NCI-H748 treated with DMSO at 0.1 percent for 48 hours (cell line): ENCODE measurements at regions not wholly inside any gene's neighbourhood (a gene's known extent, or its start where the extent isn't known, plus 50 kb on each side); places are given as distances from the start of the nearest gene placed in this dataset.

ENCODE experiments used
- DNase-seq: peaks from one replicate; lab custom pipeline; 2025; lab: John Stamatoyannopoulos, UW

DNA sequence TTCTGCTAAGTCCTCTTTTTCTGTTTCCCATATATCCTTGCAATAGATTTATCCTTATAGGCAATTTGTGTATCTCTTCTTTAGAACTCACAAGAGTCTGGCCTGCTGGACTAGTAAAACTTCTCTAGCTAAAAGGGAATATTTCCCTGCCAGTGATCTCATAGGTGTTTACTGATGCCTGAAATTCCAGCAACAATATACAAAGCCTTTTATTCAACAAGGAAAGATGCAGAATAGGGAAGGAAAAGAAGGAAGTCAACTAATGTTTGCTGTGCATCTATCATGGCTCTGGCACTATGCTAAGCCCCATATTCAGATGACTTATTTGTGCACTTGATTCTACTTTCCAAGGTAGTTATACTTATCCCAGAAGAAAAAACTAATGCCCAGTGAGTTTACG is 160.0 kb upstream of the DMRTA1 start:
- no peak for DNase-seq

DNA sequence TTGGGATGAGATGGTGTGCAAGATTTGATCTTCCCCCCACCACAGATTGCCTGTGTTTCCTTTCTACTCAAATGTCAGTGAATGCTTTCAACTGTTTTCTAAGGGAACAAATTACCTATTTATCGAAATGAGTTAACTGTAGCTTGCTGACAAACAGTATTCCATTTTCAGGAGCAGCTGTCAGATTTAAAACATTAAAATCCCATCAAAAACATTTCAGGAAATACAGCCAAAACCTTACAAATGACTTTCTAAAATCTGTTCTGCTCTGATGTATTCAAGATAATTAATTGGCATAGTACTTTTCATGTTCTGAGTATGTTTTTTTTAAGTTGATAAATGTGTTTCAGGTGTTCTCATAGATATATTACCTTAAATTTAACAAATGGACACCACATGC is 158.0 kb upstream of the DMRTA1 start:
- no peak for DNase-seq

DNA sequence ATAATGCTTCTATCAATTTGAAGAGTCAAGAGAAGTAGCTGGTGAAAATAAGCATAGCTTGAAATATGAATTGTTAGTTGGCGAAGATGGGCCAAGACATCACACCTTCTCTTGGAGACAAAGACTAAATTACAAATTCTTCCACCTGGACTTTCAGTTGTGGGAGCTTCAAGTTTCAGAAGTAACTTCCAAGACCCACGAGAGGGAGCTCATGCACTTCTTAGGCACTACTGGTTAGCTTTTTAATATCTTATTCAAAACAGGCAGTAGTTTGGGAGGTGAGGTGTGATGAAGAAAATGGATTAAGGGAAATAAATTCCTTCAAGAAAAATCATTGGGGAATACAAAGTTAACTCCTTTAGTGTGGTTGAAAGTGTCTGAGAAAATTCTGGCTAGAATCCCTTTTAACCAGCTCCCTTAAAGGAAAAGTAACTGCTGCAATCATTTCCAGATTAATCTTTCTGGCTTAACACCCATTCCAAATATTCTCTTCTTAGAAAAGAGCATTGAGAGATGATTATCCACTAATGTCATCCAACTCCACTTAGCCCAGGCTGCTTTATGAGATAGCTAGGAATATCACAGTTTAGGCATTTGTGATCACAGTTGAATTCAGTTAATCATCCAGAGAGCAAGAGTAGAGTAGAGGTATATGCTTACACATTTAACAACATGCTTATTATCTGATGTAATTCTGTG is 139.5 kb upstream of the DMRTA1 start:
- DNase-seq: peak; percentile 6

DNA sequence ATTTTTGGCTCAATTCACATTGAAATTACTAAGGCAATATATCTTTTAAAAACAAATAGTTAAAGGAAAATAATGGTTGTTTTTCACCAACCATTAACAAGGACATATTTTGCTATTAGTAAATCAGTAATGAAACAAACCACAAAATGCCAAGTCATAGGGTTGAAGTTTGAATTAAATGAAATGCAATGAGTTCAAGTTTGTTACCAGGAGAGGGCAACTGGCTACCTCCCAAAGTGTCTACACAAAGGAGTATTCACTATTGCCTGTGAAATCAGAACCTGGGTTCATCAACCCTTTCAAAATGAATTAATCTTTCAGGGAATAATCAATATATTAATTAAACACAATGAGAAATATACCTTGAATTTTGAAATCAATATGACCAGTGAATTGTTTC is 138.4 kb upstream of the DMRTA1 start:
- DNase-seq: peak; percentile 0

DNA sequence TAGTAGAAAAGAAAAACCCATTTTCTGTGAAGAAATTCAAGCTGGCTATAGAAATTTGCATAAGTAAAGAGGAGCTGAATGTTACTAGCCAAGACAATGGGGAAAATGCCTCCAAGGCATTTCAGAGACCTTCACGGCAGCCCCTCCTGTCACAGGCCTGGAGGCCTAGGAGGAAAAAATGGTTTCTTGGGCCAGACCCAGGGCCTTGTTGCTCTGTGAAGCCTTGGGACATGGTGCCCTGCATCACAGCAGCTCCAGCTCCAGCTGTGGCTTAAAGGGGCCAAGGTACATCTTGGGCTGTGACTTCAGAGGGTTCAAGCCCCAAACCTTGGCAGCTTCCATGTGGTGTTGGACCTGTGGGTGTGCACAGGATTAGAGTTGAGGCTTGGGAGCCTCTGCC is 130.0 kb upstream of the DMRTA1 start:
- DNase-seq: no peak

DNA sequence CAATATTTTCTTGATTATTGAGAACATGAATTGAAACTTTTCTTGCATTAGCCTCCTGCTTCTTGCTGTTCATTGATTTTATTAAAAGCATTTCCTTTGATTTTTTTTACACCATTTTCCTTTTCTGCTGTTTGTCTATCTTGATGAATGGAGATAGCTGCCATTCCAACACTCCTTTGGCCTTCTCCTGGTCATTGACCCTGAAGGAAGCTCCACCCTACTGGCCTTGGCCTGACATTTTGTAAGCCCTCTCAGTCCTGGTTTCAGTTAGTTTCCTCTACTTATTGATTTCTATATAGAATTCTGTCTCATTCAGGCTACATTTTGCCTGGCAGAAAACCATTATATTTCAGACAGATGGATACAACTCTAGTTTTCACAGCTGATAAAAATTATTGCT is 115.1 kb upstream of the DMRTA1 start:
- DNase-seq: no peak

DNA sequence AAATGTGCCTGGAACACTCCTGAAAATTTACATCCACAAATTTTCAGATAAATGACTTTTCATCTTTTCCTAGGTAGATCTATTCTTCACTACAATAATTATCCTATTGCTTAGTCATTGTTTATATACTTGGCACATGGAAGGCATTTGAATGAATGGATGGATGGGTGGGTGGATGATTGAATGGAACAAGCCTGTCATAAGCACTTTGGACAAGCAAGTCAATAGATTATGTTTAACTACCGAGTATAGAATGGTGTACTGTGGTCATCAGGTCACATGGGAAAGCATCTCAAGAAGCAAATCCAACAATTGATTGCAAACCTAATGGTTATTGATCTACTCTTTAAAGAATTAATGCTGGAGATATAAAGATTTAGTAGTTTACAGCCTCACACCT is 114.4 kb upstream of the DMRTA1 start:
- peak; percentile 18 for DNase-seq

DNA sequence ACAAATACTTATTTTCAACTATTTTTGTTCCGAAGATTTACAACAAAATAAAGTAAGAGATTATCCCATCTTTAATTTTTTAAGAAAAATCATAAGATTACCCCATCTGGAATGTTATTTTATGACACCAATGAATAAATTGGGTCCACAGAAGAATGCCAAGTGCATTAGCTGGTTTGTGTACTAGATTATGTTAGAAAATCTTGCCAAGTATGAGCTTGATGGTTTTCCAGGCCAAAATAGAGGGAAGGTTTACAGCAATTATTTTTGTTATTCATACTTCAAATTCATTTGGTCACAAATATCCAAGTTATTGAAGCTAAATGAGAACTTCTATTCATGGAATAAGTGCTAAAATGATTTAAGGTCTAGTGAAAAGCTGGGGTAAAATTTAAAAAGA is 109.4 kb upstream of the DMRTA1 start:
- no peak for DNase-seq

DNA sequence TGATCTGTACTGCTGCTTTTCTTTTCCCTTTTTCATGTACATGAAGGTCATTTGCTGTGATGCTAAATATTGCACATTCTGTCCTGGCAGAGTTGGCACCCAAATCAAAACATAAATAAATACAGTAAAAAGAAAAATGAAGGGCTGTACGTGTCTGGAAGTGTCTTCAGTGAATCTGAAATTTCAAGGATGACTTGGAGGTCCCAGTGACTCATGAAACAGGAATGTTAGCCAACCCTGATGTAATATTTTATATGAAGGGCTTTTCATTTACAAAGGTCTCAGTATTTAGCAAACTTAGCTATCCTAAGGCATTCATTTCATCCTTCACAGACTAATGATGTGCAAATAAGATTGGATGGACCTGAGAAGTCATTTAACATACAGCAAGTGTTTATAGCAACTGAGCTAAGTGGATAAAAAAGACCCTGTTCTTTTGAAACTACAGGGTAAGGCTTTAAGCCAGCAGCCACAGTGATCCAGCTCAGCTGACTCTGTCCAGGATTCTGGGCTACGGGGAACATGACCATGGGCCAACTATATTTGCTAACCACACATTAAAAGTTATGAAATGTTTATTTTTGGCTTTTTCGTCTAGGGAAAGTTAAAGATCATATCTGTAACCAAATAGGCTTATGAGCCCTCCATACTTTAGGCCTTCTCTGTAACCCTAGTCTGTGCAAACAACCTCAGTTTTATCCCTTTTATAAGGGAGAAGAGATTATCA is 104.0 kb upstream of the DMRTA1 start:
- no peak for DNase-seq

DNA sequence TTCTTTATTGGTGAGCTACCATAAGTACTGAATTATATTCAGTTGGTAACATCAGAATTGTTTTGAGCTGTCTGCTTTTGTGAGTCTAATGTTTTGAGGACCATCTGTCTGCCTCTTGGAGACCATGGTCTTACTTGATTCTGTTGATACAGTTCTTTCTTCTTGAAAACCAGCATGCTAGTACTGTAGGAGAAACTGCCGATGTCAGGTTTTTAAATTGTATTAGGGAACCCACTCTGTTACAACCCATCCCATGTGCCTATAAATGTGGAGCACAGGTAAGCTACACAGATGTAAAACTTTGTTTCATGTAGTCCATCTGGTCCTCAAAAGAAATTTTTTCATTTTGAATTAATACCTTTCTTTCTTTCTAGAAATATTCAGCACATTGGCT is 103.4 kb upstream of the DMRTA1 start:
- DNase-seq: no peak

DNA sequence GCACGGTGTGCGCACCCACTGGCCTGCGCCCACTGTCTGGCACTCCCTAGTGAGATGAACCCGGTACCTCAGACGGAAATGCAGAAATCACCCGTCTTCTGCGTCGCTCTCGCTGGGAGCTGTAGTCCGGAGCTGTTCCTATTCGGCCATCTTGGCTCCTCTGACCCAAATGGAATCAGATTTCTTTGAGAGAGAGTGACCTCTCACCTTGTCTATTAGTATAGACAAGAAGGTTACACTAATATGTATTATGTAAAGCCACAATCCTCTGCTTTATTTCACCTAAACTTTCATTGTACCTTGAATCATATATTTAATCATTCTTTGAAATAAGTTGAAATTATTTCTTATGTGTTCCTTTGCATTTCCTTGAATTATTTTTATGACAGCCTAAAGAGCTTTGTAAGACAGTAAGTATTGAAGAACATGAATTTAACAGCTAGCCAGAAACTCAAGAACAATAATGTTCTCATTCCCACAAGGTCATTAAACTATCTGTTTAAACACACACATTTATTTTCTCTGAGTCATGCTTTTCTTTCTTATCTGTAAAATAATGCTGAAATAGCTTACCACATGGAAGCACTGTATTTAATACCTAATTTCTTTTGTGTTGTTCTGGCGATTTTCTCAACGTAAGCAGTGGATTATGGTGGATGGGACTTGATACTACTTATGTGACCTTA is 91.8 kb upstream of the DMRTA1 start:
- DNase-seq: no peak

DNA sequence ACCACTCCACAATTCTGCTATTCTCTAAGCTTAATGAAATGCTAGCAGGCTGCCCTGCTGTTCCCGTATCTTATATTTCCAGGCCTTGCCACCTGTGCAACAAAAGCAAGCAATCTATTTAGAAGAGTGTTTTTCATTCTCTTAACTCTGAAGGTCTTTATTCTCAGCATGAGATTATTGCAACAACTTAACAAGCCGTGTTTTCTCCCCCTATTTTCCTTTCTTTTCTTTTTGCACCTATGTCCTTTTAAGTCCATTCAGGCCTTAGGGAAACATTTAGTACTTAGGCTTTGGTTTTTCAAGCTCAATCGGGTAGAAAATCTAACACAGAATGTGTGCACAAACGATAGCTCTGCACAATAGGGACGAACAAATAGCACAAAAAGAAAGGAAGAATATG is 89.6 kb upstream of the DMRTA1 start:
- no peak for DNase-seq

DNA sequence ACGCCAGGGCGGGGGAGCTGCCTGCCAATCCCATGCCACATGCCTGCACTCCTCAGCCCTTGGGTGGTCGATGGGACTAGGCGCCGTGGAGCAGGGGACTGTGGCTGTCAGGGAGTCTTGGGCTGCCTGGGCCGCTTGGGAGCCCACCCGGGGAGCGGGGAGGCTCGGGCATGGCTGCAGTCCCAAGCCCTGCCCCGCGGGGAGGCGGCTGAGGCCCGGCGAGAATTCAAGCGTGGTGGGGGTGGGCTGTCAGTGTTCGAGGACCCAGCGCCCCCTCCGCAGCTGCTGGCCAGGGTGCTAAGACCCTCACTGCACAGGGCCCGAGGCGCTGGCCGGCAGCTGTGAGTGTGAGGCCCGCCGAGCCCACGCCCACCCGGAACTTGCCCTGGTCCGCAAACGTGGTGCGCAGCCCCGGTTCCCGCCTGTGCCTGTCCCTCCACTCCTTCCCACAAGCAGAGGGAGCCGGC is 83.2 kb upstream of the DMRTA1 start:
- DNase-seq: no peak

DNA sequence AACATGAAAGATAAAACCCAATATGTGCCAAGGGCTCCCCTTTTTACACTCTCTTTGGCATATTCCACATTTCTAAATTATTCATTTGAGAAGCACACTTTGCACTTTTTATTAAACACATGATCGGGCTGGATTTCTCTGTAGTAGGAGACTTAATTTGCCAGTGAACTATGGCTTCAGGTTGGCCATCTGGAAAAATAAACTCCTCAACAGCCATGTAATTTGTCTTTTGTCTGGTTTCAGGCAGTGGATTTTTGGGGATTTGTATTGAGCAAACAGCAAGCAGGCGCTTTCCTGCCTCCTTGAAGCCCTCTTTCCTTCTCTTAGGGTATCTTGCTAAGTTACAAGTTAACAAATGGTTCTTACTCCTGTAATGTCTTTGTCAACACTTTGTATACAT is 73.0 kb upstream of the DMRTA1 start:
- DNase-seq: no peak

DNA sequence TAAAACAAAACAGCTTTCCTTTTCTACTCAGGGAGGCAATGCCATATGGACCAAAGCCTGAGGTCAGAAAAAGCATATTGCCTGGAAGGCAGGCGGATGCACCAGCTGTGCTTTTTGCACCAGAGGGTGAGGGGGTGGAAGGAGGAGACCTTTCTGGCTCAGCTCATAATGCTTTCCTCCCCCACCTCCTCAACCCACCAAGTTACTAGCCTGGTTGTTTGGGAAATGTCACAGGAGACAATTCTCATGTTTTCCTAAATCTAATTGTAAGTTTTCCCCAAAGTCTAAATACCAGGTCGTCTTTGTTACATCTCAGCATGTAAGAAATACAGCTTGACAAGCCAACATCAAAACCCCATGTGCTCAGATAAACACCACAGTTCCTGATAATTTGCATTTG is 72.6 kb upstream of the DMRTA1 start:
- no peak for DNase-seq

DNA sequence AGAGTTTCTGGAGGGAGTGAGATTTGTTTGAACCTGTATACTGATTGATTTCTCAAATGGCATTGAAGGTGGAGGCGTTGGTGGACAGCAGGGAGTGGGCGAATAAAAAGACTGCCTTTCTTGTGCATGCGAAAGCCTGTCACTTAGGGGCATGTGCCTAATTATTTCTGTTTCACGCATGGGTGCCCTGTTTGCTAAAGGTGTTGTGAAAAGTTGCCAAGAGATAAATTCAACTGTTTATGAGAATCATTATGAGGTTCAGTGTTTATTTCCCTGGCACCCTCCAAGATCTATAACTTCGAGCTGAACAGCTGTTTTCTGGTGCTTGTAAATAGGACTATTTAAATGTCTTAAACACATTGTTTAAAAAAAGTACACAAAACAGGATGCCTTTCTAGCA is 67.4 kb upstream of the DMRTA1 start:
- no peak for DNase-seq

DNA sequence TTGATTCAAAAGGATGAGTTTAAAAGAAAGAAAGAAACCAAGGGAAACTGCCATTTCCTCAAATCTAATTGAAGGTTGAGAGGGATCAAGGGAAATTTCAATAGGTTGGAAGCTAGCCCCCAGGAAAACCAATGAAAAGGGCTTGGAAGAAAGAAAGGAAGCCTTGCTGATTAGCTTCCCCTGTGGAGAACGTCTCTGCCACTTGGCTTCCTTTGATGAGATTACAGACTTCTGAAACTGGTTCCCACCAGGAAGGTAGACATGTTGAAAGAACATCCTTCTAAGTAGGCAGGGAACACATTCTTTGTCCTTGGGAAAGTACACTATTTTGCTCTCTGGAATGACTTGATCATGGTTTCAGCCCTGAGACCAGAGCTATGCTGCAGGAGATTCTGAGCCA is 65.5 kb upstream of the DMRTA1 start:
- no peak for DNase-seq

DNA sequence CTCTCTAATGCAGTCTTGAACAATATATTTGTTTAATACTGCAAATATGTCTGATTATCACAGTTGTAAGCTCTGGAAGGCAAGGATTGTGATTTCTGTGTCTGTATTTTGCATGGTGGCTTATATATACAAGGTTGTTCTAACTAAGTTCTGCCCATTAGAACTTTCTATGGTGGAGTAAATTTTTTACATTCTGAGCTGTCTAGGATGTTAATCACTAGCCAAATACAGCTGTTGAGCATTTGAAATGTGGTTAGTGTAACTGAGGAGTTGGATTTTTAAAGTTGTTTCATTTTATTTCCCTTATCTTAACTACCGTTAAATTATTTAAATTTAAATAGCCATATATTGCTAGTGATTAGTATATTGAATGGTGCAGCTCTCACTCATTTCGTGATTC is 64.3 kb upstream of the DMRTA1 start:
- DNase-seq: no peak

DNA sequence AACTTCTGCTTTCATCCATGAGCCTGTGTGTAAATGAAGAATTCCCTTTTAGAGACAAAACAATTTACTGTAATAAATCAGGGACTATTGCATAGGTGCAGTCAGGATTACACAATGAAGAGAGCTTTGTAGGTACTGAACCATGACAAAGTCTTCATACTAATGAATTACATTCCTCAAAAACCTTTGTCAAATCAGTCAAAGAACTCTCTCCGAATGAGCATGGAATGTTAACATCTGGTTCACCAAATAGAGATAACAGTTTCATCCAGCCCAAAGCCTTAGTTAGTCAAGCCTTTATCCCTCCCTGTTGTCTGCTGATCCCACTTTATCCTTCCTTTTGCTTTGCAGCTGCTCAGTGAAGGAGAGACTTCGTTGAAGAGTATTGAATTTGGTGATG is 62.9 kb upstream of the DMRTA1 start:
- no peak for DNase-seq

DNA sequence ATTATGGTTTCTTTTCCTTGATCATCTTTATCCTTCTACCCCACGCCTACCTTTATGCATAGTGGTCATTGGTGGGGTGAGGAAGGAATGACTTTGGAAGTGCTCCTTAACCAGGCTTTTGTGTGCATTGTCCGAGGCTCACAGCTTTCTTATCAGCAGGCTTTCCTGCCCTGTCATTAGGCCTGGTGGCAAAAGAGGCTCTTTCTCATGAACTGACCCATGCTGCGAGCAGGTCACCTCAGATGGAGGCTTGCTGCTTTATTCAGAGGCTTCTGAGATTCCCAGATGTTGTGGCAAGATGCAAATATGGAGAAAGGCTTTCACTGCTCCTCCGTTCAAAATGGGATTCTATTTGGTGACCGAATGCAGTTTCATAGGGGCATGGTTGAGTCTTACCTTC is 57.4 kb upstream of the DMRTA1 start:
- no peak for DNase-seq

DNA sequence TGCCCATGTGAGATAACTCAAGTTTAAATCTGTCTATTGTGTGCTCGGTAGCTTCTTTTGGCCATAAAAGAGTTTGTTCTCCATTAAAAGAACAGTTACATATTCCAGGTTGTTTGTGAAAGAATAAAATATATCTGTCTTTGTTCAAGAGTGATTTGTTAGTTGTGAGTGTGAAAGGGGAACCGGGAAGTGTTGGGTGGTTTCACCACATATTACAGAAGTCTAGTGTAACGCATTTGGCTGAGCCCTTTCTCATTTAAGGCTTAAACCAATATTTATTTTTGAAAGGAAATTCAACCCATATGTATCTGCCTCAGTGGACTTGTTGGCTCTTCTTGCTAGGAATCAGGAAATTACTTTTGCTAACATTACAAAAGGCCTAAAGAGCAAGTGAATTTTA is 54.1 kb upstream of the DMRTA1 start:
- no peak for DNase-seq

DNA sequence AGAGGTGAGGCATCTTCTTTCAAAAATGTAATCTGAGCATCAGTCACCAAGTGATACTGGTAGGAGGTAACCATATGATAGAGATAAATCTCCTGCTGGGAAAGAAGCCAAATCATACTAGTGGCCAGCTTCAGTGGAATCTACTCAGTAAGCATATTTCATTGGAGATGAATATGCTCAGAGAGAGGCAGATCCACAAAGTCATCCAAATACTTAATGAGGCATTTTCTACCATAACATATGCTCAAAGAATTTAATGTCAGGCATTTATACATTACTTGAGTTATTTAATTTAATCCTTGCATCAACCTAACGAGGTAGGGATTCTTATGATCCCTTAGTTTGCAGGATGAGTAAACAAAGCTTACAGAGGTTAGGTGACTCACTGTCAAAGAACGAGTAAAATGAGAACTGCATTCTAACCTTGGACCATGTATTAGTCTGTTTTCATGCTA is 50.9 kb upstream of the DMRTA1 start:
- DNase-seq: no peak
